ENCODE measurements at regions not wholly inside any gene's neighbourhood (a gene's known extent, or its start where the extent isn't known, plus 50 kb on each side); places are given as distances from the start of the nearest gene placed in this dataset.
"Not testable (repeated sequence)": the region's sequence is repeated elsewhere in the genome, so short reads cannot be mapped to it uniquely, and the experiment has no call there.

DNA sequence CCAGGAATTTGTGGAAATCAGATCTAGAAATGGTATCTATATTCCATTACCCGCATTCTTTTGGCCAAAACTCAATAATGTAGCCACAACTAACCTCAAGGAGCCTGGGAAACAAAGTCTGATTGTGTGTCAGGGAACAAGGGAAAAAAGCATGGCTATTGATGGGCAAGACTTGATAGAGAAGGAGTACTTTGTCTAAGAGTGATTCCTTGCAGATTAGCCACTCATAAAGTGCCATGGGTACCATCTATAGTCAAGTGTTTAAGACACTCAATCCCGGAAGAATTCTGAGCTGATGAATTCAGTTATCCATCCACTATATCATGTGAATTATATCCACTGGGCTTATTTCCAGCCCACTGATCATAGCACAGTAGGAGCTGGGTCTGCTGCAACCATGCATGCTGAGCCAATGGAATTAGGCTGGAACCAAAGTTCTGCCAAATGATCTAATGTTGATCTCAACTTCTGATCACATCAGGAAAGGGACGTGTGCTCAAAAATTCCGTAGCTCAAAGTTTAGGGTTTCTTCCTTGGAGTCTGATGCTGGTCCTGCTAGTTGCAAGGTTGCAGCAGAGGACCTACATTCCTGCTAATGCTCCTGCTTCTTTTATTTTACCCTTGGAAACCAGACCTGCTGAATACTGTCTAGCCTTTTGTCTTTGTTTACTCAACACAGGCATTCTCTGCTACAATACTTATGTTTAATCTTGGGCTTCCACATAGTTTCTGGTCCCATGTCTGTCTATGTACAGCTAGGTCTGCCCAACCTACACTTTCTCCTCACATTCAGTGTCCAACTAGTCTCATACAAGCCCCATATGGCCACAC, 629.7 kb downstream of the IRS1 start:
- H3K4me3 ChIP-seq (ENCODE audit: low read depth, low read length) = no peak overlapping the region
- TF ChIP-seq, protein P1, sequence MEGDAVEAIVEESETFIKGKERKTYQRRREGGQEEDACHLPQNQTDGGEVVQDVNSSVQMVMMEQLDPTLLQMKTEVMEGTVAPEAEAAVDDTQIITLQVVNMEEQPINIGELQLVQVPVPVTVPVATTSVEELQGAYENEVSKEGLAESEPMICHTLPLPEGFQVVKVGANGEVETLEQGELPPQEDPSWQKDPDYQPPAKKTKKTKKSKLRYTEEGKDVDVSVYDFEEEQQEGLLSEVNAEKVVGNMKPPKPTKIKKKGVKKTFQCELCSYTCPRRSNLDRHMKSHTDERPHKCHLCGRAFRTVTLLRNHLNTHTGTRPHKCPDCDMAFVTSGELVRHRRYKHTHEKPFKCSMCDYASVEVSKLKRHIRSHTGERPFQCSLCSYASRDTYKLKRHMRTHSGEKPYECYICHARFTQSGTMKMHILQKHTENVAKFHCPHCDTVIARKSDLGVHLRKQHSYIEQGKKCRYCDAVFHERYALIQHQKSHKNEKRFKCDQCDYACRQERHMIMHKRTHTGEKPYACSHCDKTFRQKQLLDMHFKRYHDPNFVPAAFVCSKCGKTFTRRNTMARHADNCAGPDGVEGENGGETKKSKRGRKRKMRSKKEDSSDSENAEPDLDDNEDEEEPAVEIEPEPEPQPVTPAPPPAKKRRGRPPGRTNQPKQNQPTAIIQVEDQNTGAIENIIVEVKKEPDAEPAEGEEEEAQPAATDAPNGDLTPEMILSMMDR (IDR thresholded peaks at IDR 0.05; ENCODE audit: control insufficient read depth, extremely low read depth, insufficient read depth) = no peak
- no peak for DNase-seq (ENCODE audit: low read depth)

DNA sequence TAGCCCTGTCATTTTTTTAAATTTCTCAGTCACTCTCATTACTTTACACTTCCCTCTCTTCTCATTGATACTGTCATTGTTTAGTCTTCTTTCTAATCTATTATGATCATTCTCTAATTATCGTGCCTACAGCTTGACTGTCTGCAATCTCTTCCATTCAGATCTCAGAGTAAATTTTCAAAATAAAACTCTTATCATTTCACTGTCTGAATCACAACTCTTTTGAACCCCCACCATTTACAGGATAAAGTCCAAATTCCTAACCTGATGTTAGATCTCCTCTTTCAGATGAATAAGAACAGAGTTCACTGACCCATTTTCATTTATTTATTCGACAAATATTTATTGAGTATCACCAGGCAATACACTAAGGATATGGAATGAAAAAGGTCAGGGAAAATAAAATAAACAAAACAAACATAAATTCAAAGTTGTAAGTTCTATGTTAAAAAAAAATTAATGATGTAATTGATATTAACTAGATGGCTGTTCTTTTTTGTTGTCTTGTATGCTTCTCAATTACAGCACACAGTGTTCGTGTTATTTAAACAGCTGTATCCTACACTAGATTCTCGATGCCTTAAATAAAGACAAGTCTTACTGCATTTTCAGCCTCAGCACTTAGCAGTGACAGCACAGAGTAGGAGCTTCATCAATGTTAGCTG, 631.0 kb downstream of the IRS1 start:
- TF ChIP-seq, protein P1 (IDR thresholded peaks at IDR 0.05; ENCODE audit: control insufficient read depth, extremely low read depth, insufficient read depth) = no peak
- peak; percentile 81 for DNase-seq (ENCODE audit: low read depth)
- no peak overlapping the region for H3K4me3 ChIP-seq (ENCODE audit: low read depth, low read length)

DNA sequence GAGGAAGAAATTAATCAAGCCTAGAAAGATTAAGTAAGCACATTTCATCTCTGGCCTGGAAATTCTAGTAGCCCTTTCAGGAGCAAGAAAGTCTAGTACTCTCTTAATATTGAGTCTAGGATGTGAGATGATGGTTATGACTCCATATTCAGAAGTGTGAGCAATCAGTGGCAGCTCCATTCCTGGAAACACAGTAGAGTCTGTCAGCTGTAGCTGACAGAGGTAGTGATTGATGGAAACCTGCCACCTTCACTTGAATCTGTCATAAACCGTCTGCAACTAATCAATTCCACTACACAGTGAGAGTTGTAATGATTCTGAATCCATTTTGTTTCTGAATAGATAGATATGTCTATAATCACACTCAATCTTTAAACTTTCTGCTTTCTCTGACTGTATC, 635.1 kb downstream of the IRS1 start:
- TF ChIP-seq, protein P1 (IDR thresholded peaks at IDR 0.05; ENCODE audit: control insufficient read depth, extremely low read depth, insufficient read depth) = no peak
- no peak for DNase-seq (ENCODE audit: low read depth)
- H3K4me3 ChIP-seq (ENCODE audit: low read depth, low read length) = no peak overlapping the region

DNA sequence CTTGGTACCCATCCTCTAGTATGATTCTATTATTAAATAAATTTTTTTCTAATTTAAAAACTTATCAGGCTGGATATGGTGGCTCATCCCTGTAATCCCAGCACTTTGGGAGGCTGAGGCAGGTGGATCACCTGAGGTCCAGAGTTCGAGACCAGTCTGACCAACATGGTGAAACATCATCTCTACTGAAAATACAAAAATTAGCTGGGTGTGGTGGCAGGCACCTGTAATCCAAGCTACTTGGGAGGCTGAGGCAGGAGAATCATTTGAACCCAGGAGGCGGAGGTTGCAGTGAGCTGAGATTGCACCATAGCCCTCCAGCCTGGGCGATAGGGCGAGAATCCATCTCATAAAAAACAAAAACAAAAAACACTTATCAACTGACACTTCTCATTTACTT, 639.0 kb downstream of the IRS1 start:
- not testable (repeated sequence) for H3K4me3 ChIP-seq (ENCODE audit: low read depth, low read length); DNase-seq (ENCODE audit: low read depth)

DNA sequence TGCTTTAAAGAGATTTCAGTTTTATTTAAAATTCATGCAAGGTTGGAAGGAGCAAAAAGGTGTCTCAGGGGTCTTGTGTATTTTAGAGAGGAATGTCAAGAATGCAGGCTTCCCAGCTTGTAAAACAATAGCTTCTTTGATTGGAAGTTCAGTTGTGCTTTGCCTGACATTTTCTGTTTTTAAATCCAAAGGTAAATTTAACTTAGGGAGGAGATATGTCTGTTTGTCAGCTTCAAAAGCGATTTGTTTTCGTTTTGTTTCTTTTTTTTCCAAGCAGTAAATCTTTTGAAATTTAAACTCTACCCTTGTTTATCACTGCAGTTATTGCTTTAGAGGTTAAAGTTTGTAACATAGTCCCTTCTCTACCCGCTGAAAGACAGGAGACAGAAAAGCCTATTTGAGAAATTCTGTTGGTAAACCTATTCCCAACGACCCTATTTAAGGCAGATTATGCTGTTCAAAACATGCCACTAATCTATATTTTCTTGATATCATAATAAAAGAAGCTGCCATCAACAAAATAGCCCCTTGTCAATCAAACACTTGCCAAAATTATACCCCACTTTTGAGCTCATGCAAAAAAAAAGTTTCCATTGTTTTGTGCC, 639.6 kb downstream of the IRS1 start:
- TF ChIP-seq, protein P1 (IDR thresholded peaks at IDR 0.05; ENCODE audit: control insufficient read depth, extremely low read depth, insufficient read depth) = no peak
- no peak for DNase-seq (ENCODE audit: low read depth)
- no peak overlapping the region for H3K4me3 ChIP-seq (ENCODE audit: low read depth, low read length)

DNA sequence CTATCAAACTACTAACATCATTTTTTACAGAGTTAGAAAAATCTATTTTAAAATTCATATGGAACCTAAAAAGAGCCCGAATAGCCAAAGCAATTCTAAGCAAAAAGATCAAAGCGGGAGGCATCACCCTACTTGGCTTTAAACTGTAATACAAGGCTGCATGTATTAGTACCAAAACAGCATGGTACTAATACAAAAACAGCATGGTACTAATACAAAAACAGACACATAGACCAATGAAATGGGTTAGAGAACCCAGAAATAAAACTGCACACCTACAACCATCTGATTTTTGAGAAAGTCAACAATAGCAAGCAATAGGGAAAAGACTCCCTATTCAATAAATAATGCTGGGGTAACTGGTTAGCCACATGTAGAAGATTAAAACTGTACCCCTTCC, 640.7 kb downstream of the IRS1 start:
- TF ChIP-seq, protein P1 (IDR thresholded peaks at IDR 0.05; ENCODE audit: control insufficient read depth, extremely low read depth, insufficient read depth) = no peak
- no peak for DNase-seq (ENCODE audit: low read depth)
- no peak overlapping the region for H3K4me3 ChIP-seq (ENCODE audit: low read depth, low read length)

DNA sequence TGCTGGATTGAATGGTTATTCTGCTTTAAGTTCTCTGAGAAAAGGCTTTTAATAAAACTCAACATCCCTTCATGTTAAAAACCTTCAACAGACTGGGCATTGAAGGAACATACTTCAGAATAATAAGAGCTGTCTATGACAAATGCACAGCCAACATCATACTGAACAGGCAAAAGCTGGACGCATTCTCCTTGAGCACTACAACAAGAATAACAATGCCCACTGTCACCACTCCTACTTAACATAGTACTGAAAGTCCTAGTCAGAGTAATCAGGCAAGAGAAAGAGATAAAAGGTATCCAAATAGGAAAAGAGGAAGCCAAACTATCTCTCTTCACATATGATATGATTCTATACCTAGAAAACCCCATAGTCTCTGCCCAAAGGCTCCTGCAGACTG, 641.4 kb downstream of the IRS1 start:
- H3K4me3 ChIP-seq (ENCODE audit: low read depth, low read length) = no peak overlapping the region
- DNase-seq (ENCODE audit: low read depth) = no peak
- TF ChIP-seq, protein P1 (IDR thresholded peaks at IDR 0.05; ENCODE audit: control insufficient read depth, extremely low read depth, insufficient read depth) = no peak

Measured in LNCaP clone FGC (cell line).